ENCODE measurements at regions not wholly inside any gene's neighbourhood (a gene's known extent, or its start where the extent isn't known, plus 50 kb on each side); places are given as distances from the start of the nearest gene placed in this dataset.

GRCh38 chr7:10662982-10663884, 310.4 kb upstream of the PHF14 start:
- H3K36me3 Mint-ChIP-seq (ENCODE audit: insufficient read depth in 1 of 3, low read depth in 3 of 3): no peaks in the 10 kb centered on the region
- H3K27me3 ChIP-seq (ENCODE audit: insufficient read depth, low read length): no peaks in the 10 kb centered on the region
- H3K56ac ChIP-seq (ENCODE audit: insufficient read length, low read depth, low read length): no peak overlapping the region
- no peak overlapping the region for H3K4me3 Mint-ChIP-seq
- H4K5ac ChIP-seq (ENCODE audit: insufficient read length, low read depth, low read length): no peak overlapping the region
- H4K8ac ChIP-seq (replicated peaks; ENCODE audit: insufficient read length, low read depth, low read length): no peak overlapping the region
- no peaks in the 10 kb centered on the region for H3K9me3 ChIP-seq (ENCODE audit: control insufficient read depth, low read depth, low read length)
- H3K4ac ChIP-seq (ENCODE audit: low read depth, low read length): no peak overlapping the region
- no peaks in the 10 kb centered on the region for H3K27me3 Mint-ChIP-seq (ENCODE audit: low read depth)
- H3K23ac ChIP-seq (ENCODE audit: insufficient read length, low read depth, low read length): no peak overlapping the region
- no peak overlapping the region for H2BK120ac ChIP-seq (ENCODE audit: low read depth, low read length, poor library complexity, severe bottlenecking)
- H2BK20ac ChIP-seq (ENCODE audit: low read depth, low read length, poor library complexity, severe bottlenecking): no peak overlapping the region
- H3K4me1 Mint-ChIP-seq: peaks cover 0 to 2% of the 10 kb centered on the region in 2 experiments; a peak in 2 of 4 replicates
- no peaks in the 10 kb centered on the region for H3K9me3 Mint-ChIP-seq
- H2BK5ac ChIP-seq (ENCODE audit: insufficient read length, low read length): no peak overlapping the region
- no peaks in the 10 kb centered on the region for H3K4me1 ChIP-seq (ENCODE audit: insufficient read depth, low read length)
- no peak overlapping the region for H3K9ac ChIP-seq (ENCODE audit: extremely low read depth, insufficient read length, low read length)
- H2AK5ac ChIP-seq (ENCODE audit: insufficient read length, low read length): no peak overlapping the region
- H2BK12ac ChIP-seq (ENCODE audit: insufficient read length, low read depth, low read length): no peak overlapping the region
- H3K23me2 ChIP-seq (ENCODE audit: insufficient read length, low read depth, low read length, poor library complexity, severe bottlenecking): no peaks in the 10 kb centered on the region
- no peak overlapping the region for H3K18ac ChIP-seq (ENCODE audit: insufficient read length, low read depth, low read length)
- H4K20me1 ChIP-seq (ENCODE audit: control insufficient read depth, insufficient read depth, insufficient read length): no peaks in the 10 kb centered on the region
- no peaks in the 10 kb centered on the region for H3K79me1 ChIP-seq (ENCODE audit: insufficient read depth, low read depth, low read length, poor library complexity, severe bottlenecking)
- TF ChIP-seq CTCF (conservative IDR thresholded peaks at IDR 0.05): no peak
- no peak overlapping the region for H3K4me2 ChIP-seq (ENCODE audit: insufficient read depth, insufficient read length, low read length)
- no peak overlapping the region for H4K91ac ChIP-seq (ENCODE audit: insufficient read length, low read depth, low read length)
- H3K27ac ChIP-seq (ENCODE audit: insufficient read length, low read depth, low read length): no peak overlapping the region
- no peak overlapping the region for H2BK15ac ChIP-seq (ENCODE audit: low read depth, low read length)
- no peak for DNase-seq
- no peaks in the 10 kb centered on the region for H3K79me2 ChIP-seq (ENCODE audit: insufficient read depth, low read length)
- H3K14ac ChIP-seq (ENCODE audit: insufficient read depth, low read length): no peak overlapping the region
- H3K27ac Mint-ChIP-seq: no peak overlapping the region
- no peak overlapping the region for H3T11ph ChIP-seq (ENCODE audit: low read length)
- WGBS (ENCODE audit: extremely low coverage, insufficient read length, low lambda C conversion rate): no CpG with 5 or more reads among the region's 5 CpGs
- H2AFZ ChIP-seq (ENCODE audit: low read length): no peak overlapping the region

Measured in H9 (cell line).